ENCODE measurements at regions not wholly inside any gene's neighbourhood (a gene's known extent, or its start where the extent isn't known, plus 50 kb on each side); places are given as distances from the start of the nearest gene placed in this dataset.

GRCh38 chr2:57740891-57741290, 305.7 kb upstream of the VRK2 start:
- H3K27me3 Mint-ChIP-seq (ENCODE audit: unreplicated experiment), result no peaks in the 10 kb centered on the region
- no peaks in the 10 kb centered on the region for H3K36me3 Mint-ChIP-seq (ENCODE audit: low read depth, unreplicated experiment)
- H3K9me3 Mint-ChIP-seq (ENCODE audit: unreplicated experiment), result no peaks in the 10 kb centered on the region
- no peak for DNase-seq (ENCODE audit: low spot score)
- no peak overlapping the region for H3K27ac Mint-ChIP-seq (ENCODE audit: unreplicated experiment)
- TF ChIP-seq, protein P1, sequence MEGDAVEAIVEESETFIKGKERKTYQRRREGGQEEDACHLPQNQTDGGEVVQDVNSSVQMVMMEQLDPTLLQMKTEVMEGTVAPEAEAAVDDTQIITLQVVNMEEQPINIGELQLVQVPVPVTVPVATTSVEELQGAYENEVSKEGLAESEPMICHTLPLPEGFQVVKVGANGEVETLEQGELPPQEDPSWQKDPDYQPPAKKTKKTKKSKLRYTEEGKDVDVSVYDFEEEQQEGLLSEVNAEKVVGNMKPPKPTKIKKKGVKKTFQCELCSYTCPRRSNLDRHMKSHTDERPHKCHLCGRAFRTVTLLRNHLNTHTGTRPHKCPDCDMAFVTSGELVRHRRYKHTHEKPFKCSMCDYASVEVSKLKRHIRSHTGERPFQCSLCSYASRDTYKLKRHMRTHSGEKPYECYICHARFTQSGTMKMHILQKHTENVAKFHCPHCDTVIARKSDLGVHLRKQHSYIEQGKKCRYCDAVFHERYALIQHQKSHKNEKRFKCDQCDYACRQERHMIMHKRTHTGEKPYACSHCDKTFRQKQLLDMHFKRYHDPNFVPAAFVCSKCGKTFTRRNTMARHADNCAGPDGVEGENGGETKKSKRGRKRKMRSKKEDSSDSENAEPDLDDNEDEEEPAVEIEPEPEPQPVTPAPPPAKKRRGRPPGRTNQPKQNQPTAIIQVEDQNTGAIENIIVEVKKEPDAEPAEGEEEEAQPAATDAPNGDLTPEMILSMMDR (IDR thresholded peaks at IDR 0.05; ENCODE audit: unreplicated experiment), result no peak
- no peak overlapping the region for H3K4me3 Mint-ChIP-seq (ENCODE audit: unreplicated experiment)
- no peaks in the 10 kb centered on the region for H3K4me1 Mint-ChIP-seq (ENCODE audit: unreplicated experiment)

DNA sequence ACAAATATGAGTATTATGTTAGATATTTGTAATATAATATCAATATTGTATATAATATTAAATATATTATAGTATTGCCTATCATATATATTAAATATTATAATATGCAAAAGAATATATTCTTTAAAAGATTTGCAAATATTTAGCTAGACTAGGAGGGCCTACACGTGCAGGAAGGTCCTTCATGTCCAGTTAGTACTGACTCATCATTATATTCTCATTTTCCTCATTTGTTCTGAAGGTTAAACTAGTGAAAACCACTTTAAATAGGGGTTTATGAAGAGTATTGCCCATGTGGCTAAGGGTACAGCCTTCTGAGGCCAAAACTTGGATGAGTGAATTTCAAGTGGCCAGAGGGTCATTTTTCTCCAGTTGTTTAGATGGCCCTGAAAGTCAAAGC, 293.0 kb upstream of the VRK2 start:
- H3K27me3 Mint-ChIP-seq (ENCODE audit: unreplicated experiment), result no peaks in the 10 kb centered on the region
- H3K36me3 Mint-ChIP-seq (ENCODE audit: low read depth, unreplicated experiment), result no peaks in the 10 kb centered on the region
- no peak overlapping the region for H3K27ac Mint-ChIP-seq (ENCODE audit: unreplicated experiment)
- TF ChIP-seq, protein P1 (IDR thresholded peaks at IDR 0.05; ENCODE audit: unreplicated experiment), result no peak
- DNase-seq (ENCODE audit: low spot score), result no peak
- no peaks in the 10 kb centered on the region for H3K9me3 Mint-ChIP-seq (ENCODE audit: unreplicated experiment)
- no peak overlapping the region for H3K4me3 Mint-ChIP-seq (ENCODE audit: unreplicated experiment)
- no peaks in the 10 kb centered on the region for H3K4me1 Mint-ChIP-seq (ENCODE audit: unreplicated experiment)

GRCh38 chr2:57758686-57759085, 287.9 kb upstream of the VRK2 start:
- DNase-seq (ENCODE audit: low spot score), result no peak
- Mint-ChIP-seq H3K27me3 (ENCODE audit: unreplicated experiment) (no peaks in the 10 kb centered on the region), H3K4me3 (ENCODE audit: unreplicated experiment) (no peak overlapping the region), H3K4me1 (ENCODE audit: unreplicated experiment) (no peaks in the 10 kb centered on the region), H3K9me3 (ENCODE audit: unreplicated experiment) (no peaks in the 10 kb centered on the region), H3K36me3 (ENCODE audit: low read depth, unreplicated experiment) (no peaks in the 10 kb centered on the region), H3K27ac (ENCODE audit: unreplicated experiment) (no peak overlapping the region)
- TF ChIP-seq, protein P1 (IDR thresholded peaks at IDR 0.05; ENCODE audit: unreplicated experiment), result no peak

DNA sequence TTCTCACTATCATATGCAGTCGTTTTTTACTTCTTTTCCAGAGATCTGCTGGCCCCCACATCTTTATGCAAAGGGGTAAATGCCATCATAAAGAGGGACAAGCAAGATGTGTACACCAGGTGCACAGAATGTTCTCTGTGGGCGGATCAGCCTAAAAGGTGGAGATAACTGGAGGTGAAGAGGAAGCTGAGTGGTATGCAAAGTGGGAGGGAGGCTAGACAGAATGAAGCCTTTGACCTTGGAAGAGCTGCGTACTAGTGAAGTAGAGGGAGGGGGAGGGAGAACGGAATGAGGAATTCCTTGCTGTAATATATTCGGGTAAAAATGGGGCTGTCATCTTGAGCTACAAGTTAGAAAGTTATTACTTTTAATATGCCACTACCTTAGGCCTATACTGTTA, 287.5 kb upstream of the VRK2 start:
- no peaks in the 10 kb centered on the region for H3K27me3 Mint-ChIP-seq (ENCODE audit: unreplicated experiment)
- H3K36me3 Mint-ChIP-seq (ENCODE audit: low read depth, unreplicated experiment), result no peaks in the 10 kb centered on the region
- no peak for DNase-seq (ENCODE audit: low spot score)
- H3K4me3 Mint-ChIP-seq (ENCODE audit: unreplicated experiment), result no peak overlapping the region
- no peaks in the 10 kb centered on the region for H3K9me3 Mint-ChIP-seq (ENCODE audit: unreplicated experiment)
- no peaks in the 10 kb centered on the region for H3K4me1 Mint-ChIP-seq (ENCODE audit: unreplicated experiment)
- no peak overlapping the region for H3K27ac Mint-ChIP-seq (ENCODE audit: unreplicated experiment)
- TF ChIP-seq, protein P1 (IDR thresholded peaks at IDR 0.05; ENCODE audit: unreplicated experiment), result no peak

DNA sequence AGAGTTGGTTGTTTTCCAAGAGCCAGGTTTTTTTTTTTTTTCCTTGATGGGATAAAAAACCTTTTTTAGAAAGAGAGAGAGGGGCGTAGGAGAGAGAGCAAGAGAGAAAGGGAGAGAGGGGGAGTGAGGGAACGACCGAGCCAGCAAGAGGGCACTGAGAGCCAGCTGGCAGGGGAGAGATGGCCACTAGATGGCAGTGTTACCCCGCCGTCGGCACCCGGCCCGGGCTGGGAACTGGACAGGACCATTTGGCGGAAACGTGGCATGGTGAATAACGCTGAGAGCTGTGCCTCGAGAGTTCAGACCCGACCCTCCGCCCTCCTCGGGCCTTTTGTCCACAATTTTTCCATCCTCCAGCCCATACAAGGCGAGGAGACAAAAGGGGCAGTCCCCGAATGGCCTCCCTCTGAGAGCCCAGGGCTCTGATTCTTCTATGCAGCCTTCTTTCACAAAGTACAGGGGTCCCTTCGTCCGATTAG, 286.7 kb upstream of the VRK2 start:
- no peak overlapping the region for H3K27ac Mint-ChIP-seq (ENCODE audit: unreplicated experiment)
- no peak overlapping the region for H3K4me3 Mint-ChIP-seq (ENCODE audit: unreplicated experiment)
- H3K27me3 Mint-ChIP-seq (ENCODE audit: unreplicated experiment), result no peaks in the 10 kb centered on the region
- TF ChIP-seq, protein P1 (IDR thresholded peaks at IDR 0.05; ENCODE audit: unreplicated experiment), result peak; percentile 88
- H3K4me1 Mint-ChIP-seq (ENCODE audit: unreplicated experiment), result no peaks in the 10 kb centered on the region
- no peaks in the 10 kb centered on the region for H3K36me3 Mint-ChIP-seq (ENCODE audit: low read depth, unreplicated experiment)
- DNase-seq (ENCODE audit: low spot score), result peak; percentile 97
- no peaks in the 10 kb centered on the region for H3K9me3 Mint-ChIP-seq (ENCODE audit: unreplicated experiment)
